Endothelial cell of umbilical vein (primary cell): ENCODE measurements at regions not wholly inside any gene's neighbourhood (a gene's known extent, or its start where the extent isn't known, plus 50 kb on each side); places are given as distances from the start of the nearest gene placed in this dataset.

Experiments used
- CTCF ChIP-seq, 2 donors: IDR thresholded peaks; 1 replicate in 1 of 2; 2 replicates in 1 of 2; pipeline ENCODE4 v1.5.1; 2011; ENCODE audit warnings: low read length in 2 of 2, mild to moderate bottlenecking in 2 of 2, moderate library complexity in 2 of 2, control low read depth in 1 of 2, inconsistent platforms in 1 of 2, low read depth in 1 of 2; ENCODE audit not compliant: insufficient read depth in 1 of 2; ENCODE audit errors: extremely low read depth in 1 of 2
- POLR2AphosphoS5 ChIP-seq: IDR thresholded peaks from 2 replicates; pipeline ENCODE4 v1.6.1; 2012; ENCODE audit warnings: low read depth, mild to moderate bottlenecking, control low read depth, low read length, moderate library complexity; ENCODE audit not compliant: insufficient read depth

- TF ChIP-seq POLR2AphosphoS5 (no peak), CTCF (IDR thresholded peaks at IDR 0.05; ENCODE audit: extremely low read depth in 1 of 2, insufficient read depth in 1 of 2, low read depth in 1 of 2, low read length in 2 of 2) (no peak)
Measured at GRCh38 chr6:50963952-50964351, 145.3 kb downstream of the TFAP2B start.
